Caco-2 (cell line): ENCODE measurements at regions not wholly inside any gene's neighbourhood (a gene's known extent, or its start where the extent isn't known, plus 50 kb on each side); places are given as distances from the start of the nearest gene placed in this dataset.
"Not testable (repeated sequence)": the region's sequence is repeated elsewhere in the genome, so short reads cannot be mapped to it uniquely, and the experiment has no call there.

ENCODE experiments used
- BruUV-seq: library from RNA; stranded (reverse); fragments of 400-500 nt; replicated peaks from 2 replicates; lab custom pipeline; 2021; lab: Mats Ljungman, UMichigan
- CTCF ChIA-PET: fragments of 300-600 bp; sonication (Branson Sonifier 250); formaldehyde crosslinking; loops from one replicate; lab custom pipeline; 2022; ENCODE audit warnings: antibody characterized with exemption; lab: Charles Lee
- POLR2A ChIA-PET: fragments of 300-600 bp; sonication (Branson Sonifier 250); formaldehyde crosslinking; loops from one replicate; lab custom pipeline; 2022; ENCODE audit warnings: antibody characterized with exemption; lab: Charles Lee
- DNase-seq, 2 experiments: peaks; one replicate each; pipeline versions ENCODE4 v3.0.0 to v3.0.0-alpha.2; 2020 to 2022
- H3K27me3 ChIP-seq: replicated peaks from 2 replicates; pipeline ENCODE4 v1.6.0; 2011; ENCODE audit warnings: low read length; ENCODE audit not compliant: control insufficient read depth, insufficient read depth
- H3K36me3 ChIP-seq: 2 replicates; pipeline ENCODE4 v1.5.1; 2011; ENCODE audit warnings: low read length; ENCODE audit not compliant: control insufficient read depth, insufficient read depth
- H3K4me1 ChIP-seq: fragments of 250-450 bp; sonication (Bioruptor Pico); 2 replicates; pipeline ENCODE4 v1.5.1; 2020; ENCODE audit warnings: mild to moderate bottlenecking
- H3K4me3 ChIP-seq: 2 replicates; pipeline ENCODE4 v1.5.1; 2011; ENCODE audit warnings: low read depth, mild to moderate bottlenecking, control low read depth, low read length
- H3K9me3 ChIP-seq: fragments of 250-450 bp; sonication (Bioruptor Pico); 2 replicates; pipeline ENCODE4 v1.5.1; 2020; ENCODE audit warnings: mild to moderate bottlenecking, moderate library complexity
- H3K27ac Mint-ChIP-seq: one replicate; pipeline ENCODE4 v1.8.0; 2022; ENCODE audit warnings: mixed read lengths; ENCODE audit not compliant: unreplicated experiment
- H3K27me3 Mint-ChIP-seq: one replicate; pipeline ENCODE4 v1.8.0; 2022; ENCODE audit warnings: mixed read lengths; ENCODE audit not compliant: insufficient read depth, unreplicated experiment
- H3K36me3 Mint-ChIP-seq: one replicate; pipeline ENCODE4 v1.8.0; 2022; ENCODE audit warnings: mild to moderate bottlenecking, mixed read lengths; ENCODE audit not compliant: insufficient read depth, unreplicated experiment
- H3K4me1 Mint-ChIP-seq: one replicate; pipeline ENCODE4 v1.8.0; 2022; ENCODE audit warnings: low read depth, mixed read lengths; ENCODE audit not compliant: unreplicated experiment
- H3K4me3 Mint-ChIP-seq: one replicate; pipeline ENCODE4 v1.8.0; 2022; ENCODE audit warnings: mild to moderate bottlenecking, moderate library complexity, mixed read lengths; ENCODE audit not compliant: unreplicated experiment
- H3K9me3 Mint-ChIP-seq: one replicate; pipeline ENCODE4 v1.8.0; 2022; ENCODE audit warnings: mixed read lengths; ENCODE audit not compliant: unreplicated experiment
- intact Hi-C: fragments of 100-400 bp; cut with micrococcal nuclease; formaldehyde crosslinking; loops from one replicate; pipeline ENCODE4 v1.10.0; 2022; ENCODE audit not compliant: unreplicated experiment
- TF ChIP-seq, protein P1 (sequence below), 2 experiments: fragments of 200-600 bp in 1 of 2; IDR thresholded peaks; 1 replicate in 1 of 2; 2 replicates in 1 of 2; pipeline versions ENCODE4 v1.5.1 to v1.8.0; 2011 to 2022; ENCODE audit warnings: antibody characterized with exemption in 1 of 2, control low read depth in 1 of 2, inconsistent platforms in 1 of 2, low read depth in 1 of 2, low read length in 1 of 2, mild to moderate bottlenecking in 1 of 2, moderate library complexity in 1 of 2; ENCODE audit not compliant: insufficient read depth in 1 of 2, severe bottlenecking in 1 of 2, unreplicated experiment in 1 of 2

DNA sequence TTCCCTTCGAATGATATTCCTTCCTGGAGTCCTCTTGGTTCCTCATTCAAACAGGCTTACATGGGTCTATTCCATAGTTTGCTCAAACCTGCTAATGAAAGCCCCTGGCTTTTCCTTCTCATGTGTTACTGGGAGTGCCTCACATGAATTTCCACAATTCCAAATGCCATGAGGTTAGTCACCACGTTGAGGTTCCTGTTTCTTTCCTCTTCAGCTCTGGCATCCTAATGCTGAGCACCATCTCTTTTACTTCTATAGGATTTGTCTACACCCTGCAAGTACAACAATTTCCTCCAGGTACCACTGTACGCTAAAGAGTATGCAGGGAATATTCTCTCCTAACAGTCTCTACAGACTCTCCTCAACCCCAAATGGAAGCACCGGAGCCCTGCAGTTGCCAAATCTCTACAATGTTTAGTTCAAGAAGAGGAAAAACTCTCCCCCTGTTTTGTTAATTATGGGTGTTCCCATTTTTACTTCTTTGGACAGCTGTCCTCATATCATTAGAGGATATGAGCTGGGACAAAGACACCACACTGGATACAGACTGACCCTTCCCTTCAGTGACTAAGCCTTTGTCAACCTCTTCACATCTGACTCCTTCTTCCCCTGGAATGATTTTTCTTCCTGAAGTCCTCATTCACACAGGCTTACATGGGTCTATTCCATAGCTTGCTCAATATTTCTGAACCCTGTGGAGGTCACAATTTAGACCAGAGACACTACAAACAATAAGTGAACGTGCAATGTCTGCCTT is 145.8 kb upstream of the BET1 start:
- H3K4me1 Mint-ChIP-seq, result no peaks in the 10 kb centered on the region
- H3K9me3 ChIP-seq, result no peaks in the 10 kb centered on the region
- BruUV-seq, result no TSS peak
- no peaks in the 10 kb centered on the region for H3K4me1 ChIP-seq
- H3K27me3 ChIP-seq, result no peaks in the 10 kb centered on the region
- CTCF ChIA-PET, result no interaction called here
- H3K4me3 Mint-ChIP-seq, result no peak overlapping the region
- intact Hi-C loops, result no loop called here
- no peak overlapping the region for H3K27ac Mint-ChIP-seq
- TF ChIP-seq, protein P1, sequence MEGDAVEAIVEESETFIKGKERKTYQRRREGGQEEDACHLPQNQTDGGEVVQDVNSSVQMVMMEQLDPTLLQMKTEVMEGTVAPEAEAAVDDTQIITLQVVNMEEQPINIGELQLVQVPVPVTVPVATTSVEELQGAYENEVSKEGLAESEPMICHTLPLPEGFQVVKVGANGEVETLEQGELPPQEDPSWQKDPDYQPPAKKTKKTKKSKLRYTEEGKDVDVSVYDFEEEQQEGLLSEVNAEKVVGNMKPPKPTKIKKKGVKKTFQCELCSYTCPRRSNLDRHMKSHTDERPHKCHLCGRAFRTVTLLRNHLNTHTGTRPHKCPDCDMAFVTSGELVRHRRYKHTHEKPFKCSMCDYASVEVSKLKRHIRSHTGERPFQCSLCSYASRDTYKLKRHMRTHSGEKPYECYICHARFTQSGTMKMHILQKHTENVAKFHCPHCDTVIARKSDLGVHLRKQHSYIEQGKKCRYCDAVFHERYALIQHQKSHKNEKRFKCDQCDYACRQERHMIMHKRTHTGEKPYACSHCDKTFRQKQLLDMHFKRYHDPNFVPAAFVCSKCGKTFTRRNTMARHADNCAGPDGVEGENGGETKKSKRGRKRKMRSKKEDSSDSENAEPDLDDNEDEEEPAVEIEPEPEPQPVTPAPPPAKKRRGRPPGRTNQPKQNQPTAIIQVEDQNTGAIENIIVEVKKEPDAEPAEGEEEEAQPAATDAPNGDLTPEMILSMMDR (IDR thresholded peaks at IDR 0.05; ENCODE audit: insufficient read depth in 1 of 2, low read depth in 1 of 2, low read length in 1 of 2, severe bottlenecking in 1 of 2, unreplicated experiment in 1 of 2), result no peak
- H3K4me3 ChIP-seq, result no peak overlapping the region
- H3K36me3 Mint-ChIP-seq, result no peaks in the 10 kb centered on the region
- POLR2A ChIA-PET, result no interaction called here
- DNase-seq, result no peak
- peaks cover 13% of the 10 kb centered on the region for H3K27me3 Mint-ChIP-seq
- H3K9me3 Mint-ChIP-seq, result no peaks in the 10 kb centered on the region
- H3K36me3 ChIP-seq, result no peaks in the 10 kb centered on the region

DNA sequence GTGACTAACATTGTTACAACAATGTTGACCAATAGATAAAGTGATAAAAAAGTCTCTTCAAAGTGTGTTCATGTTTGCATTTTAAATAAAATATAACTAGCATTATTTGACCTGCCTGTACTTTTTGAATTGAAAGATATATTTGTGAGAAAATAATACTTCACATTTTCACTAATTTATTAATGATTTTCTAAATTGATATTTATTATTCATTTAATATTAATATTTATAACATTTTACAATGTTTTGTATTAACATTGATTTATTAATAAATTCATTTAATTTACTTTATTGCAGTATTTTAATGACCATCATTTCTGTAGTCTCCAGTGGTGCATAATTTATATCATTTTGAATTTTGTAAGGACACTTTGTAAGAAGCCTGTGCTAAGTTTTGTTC is 150.0 kb upstream of the BET1 start:
- no peak overlapping the region for H3K27ac Mint-ChIP-seq
- H3K9me3 ChIP-seq, result no peaks in the 10 kb centered on the region
- ChIA-PET CTCF (no interaction called here), POLR2A (no interaction called here)
- H3K36me3 ChIP-seq, result no peaks in the 10 kb centered on the region
- H3K27me3 Mint-ChIP-seq, result peaks cover 10% of the 10 kb centered on the region
- H3K36me3 Mint-ChIP-seq, result no peaks in the 10 kb centered on the region
- no peaks in the 10 kb centered on the region for H3K4me1 ChIP-seq
- H3K4me3 Mint-ChIP-seq, result no peak overlapping the region
- H3K4me1 Mint-ChIP-seq, result no peaks in the 10 kb centered on the region
- no peak for DNase-seq
- H3K4me3 ChIP-seq, result no peak overlapping the region
- BruUV-seq, result no TSS peak
- TF ChIP-seq, protein P1 (IDR thresholded peaks at IDR 0.05; ENCODE audit: insufficient read depth in 1 of 2, low read depth in 1 of 2, low read length in 1 of 2, severe bottlenecking in 1 of 2, unreplicated experiment in 1 of 2), result no peak
- no peaks in the 10 kb centered on the region for H3K9me3 Mint-ChIP-seq
- no peaks in the 10 kb centered on the region for H3K27me3 ChIP-seq
- intact Hi-C loops, result no loop called here

DNA sequence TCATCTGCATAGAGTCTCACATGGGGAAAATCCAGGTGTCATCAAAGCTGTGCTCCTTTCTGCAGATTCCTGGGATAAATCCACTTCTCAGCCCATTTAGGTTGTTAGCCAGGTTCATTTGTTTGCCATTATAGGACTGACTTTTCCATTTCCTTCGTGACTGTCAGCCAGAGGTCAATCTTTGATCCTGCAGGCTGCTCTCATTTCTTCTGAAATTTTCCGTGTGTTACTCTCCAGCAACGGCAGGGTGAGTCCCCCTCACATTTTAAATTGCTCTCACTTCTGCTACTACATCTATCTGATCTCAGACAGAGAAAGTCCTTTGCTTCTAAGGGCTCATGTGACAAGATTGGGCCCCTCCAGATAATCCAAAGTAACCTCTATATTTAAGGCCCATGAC is 150.7 kb upstream of the BET1 start:
- TF ChIP-seq, protein P1 (IDR thresholded peaks at IDR 0.05; ENCODE audit: insufficient read depth in 1 of 2, low read depth in 1 of 2, low read length in 1 of 2, severe bottlenecking in 1 of 2, unreplicated experiment in 1 of 2), result no peak
- Mint-ChIP-seq H3K36me3 (no peaks in the 10 kb centered on the region), H3K4me3 (no peak overlapping the region), H3K9me3 (no peaks in the 10 kb centered on the region), H3K27me3 (peaks cover 7% of the 10 kb centered on the region), H3K27ac (no peak overlapping the region), H3K4me1 (no peaks in the 10 kb centered on the region)
- H3K9me3 ChIP-seq, result no peaks in the 10 kb centered on the region
- ChIA-PET POLR2A (no interaction called here), CTCF (no interaction called here)
- intact Hi-C loops, result no loop called here
- no TSS peak for BruUV-seq
- H3K4me3 ChIP-seq, result no peak overlapping the region
- no peaks in the 10 kb centered on the region for H3K4me1 ChIP-seq
- H3K36me3 ChIP-seq, result no peaks in the 10 kb centered on the region
- H3K27me3 ChIP-seq, result no peaks in the 10 kb centered on the region
- DNase-seq, result no peak

DNA sequence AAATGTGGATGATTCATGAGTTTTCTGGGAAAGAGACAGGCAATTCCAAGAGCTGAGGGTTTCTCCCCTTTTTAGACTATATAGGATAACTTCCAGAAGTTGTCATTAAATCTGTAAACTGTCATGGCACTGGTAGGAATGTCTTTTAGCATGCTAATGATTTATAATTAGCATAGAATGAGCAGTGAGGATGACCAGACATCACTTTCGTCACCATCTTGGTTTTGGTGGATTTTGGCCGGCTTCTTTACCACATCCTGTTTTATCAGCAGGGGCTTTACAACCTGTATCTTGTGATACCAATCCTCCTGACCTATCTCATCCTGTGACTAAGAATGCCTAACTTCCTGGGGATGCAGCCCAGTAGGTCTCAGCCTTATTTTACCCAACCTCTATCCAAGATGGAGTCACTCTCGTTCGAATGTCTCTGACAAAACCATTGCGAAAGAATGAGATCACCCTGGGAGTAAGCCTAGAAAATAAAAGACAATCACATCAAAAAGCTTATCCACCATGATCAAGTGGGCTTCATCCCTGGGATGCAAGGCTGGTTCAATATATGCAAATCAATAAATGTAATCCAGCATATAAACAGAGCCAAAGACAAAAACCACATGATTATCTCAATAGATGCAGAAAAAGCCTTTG is 153.6 kb upstream of the BET1 start:
- H3K4me1 ChIP-seq, BruUV-seq, H3K9me3 Mint-ChIP-seq, DNase-seq, H3K36me3 ChIP-seq, H3K4me3 ChIP-seq, H3K4me1 Mint-ChIP-seq, H3K27me3 Mint-ChIP-seq, POLR2A ChIA-PET, intact Hi-C loops, H3K9me3 ChIP-seq, H3K27ac Mint-ChIP-seq, H3K27me3 ChIP-seq, CTCF ChIA-PET, H3K36me3 Mint-ChIP-seq, H3K4me3 Mint-ChIP-seq: not testable (repeated sequence)
